ENCODE measurements at regions not wholly inside any gene's neighbourhood (a gene's known extent, or its start where the extent isn't known, plus 50 kb on each side); places are given as distances from the start of the nearest gene placed in this dataset.

- TF ChIP-seq EP300 (IDR thresholded peaks at IDR 0.05; ENCODE audit: borderline replicate concordance) (no peak), TAF1 (IDR thresholded peaks at IDR 0.05; ENCODE audit: low read depth) (no peak), MAX (IDR thresholded peaks at IDR 0.05) (no peak)
- TF ChIP-seq, protein P1, sequence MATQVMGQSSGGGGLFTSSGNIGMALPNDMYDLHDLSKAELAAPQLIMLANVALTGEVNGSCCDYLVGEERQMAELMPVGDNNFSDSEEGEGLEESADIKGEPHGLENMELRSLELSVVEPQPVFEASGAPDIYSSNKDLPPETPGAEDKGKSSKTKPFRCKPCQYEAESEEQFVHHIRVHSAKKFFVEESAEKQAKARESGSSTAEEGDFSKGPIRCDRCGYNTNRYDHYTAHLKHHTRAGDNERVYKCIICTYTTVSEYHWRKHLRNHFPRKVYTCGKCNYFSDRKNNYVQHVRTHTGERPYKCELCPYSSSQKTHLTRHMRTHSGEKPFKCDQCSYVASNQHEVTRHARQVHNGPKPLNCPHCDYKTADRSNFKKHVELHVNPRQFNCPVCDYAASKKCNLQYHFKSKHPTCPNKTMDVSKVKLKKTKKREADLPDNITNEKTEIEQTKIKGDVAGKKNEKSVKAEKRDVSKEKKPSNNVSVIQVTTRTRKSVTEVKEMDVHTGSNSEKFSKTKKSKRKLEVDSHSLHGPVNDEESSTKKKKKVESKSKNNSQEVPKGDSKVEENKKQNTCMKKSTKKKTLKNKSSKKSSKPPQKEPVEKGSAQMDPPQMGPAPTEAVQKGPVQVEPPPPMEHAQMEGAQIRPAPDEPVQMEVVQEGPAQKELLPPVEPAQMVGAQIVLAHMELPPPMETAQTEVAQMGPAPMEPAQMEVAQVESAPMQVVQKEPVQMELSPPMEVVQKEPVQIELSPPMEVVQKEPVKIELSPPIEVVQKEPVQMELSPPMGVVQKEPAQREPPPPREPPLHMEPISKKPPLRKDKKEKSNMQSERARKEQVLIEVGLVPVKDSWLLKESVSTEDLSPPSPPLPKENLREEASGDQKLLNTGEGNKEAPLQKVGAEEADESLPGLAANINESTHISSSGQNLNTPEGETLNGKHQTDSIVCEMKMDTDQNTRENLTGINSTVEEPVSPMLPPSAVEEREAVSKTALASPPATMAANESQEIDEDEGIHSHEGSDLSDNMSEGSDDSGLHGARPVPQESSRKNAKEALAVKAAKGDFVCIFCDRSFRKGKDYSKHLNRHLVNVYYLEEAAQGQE (IDR thresholded peaks at IDR 0.05; ENCODE audit: low read depth), result no peak
These were observed 993.7 kb downstream of the EFNA5 start for GRCh38 chr5:106677057-106677456.
